Occipital lobe (tissue), 1 donor: ENCODE measurements at regions not wholly inside any gene's neighbourhood (a gene's known extent, or its start where the extent isn't known, plus 50 kb on each side); places are given as distances from the start of the nearest gene placed in this dataset.

Experiments used
- DNase-seq: peaks from one replicate; lab custom pipeline; 2025; lab: John Stamatoyannopoulos, UW

DNA sequence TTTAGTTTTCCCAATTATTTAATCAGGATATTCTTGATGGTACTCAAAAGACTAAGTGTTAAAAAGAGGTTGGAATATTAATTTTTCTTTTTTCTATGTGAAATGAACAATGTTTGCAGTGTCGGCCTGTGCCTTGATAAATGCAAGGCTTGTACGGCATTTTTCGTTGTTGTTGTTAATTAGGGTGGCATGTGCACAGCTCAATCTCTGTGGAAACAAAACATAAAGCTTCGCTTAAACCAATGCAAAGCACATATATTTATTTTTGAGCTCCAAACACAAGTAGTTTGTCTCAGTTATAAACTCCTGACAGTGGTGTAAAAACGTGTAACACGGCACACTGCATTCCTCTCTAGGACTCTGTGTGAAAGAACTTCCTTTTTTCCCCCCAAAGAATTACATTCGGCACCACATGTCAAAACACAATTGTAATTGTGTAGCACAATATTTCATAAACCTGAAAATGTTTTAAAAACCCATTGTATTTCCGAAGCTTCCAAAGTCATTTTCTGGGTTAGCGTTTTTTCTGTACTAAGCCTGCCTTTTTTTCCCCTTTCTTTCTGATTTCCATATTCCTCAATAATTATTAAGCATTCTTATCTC, 498.0 kb downstream of the VRK1 start:
- no peak for DNase-seq

DNA sequence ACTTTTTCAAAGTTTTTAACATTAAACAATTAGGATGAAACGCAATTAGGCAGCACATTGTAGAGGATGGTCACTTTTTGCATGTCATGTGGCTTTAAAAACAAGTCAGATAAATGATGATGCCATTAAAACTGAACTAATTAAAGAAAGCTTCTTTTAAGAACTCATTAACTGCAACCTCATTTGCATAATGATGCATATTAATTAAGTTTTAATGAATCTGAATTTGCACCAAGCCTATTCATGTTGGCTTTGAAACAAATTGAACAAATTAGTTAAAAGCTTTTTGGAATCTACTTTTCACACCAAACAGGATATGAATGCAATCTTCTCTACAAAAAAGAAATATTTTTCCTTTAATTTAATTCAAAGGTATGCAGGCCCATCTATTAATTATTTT, 499.0 kb downstream of the VRK1 start:
- DNase-seq, result no peak

DNA sequence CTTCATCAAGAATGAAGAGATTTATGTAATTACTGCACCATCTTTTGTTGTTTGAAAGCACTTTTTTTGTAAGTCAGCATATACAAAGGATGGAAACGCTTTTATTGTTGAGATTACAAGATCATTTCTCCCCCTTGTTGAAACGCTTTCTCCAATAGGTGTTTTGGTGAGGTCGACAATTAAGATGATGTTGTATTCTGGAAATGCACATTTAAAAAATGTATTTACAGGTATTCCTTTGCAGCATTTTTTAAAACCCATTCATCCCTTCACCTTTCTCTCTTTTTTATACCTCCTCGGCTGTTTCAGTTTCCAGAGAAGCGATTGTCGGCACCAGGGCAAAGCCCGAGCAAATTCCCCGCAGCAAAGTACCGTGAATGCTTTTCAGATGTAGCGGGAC, 499.9 kb downstream of the VRK1 start:
- no peak for DNase-seq

DNA sequence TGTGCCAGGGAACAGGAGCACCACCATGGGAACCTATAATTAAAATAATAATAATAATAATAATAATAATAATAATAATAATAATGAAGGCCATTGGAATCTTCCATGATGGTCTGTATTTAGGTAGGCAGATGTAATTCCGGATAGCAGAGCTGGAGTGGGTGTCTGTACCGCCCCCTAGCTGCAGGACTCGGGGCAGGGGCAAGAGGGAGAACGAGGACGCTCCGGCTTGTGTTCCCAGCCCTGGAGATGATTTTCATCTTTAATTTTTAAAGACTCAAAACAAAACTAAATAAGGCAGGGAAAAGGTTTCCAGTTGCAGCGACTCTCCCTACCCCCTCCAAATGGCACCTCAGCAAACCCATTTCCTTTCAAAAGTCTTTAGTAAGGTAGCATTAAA, 501.1 kb downstream of the VRK1 start:
- DNase-seq, result no peak

DNA sequence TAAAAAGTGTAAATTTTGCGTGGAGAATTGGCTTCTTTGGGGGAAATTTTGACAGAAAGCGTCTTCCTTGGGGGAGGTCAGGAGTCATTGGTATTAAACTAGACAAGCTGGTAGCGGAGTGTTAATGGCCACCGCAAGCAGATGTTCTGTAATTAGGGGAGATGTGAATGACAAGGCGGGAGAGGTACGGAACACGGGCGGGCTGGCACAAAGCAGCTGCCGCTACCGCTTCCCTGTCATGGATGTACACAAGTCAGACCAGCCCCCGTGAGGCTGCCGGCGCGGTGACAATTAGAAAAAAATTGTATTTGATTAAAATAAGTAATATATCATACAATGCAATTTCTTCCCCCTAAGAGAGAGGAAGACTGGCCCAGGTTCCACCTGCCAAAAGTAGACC, 501.6 kb downstream of the VRK1 start:
- no peak for DNase-seq

DNA sequence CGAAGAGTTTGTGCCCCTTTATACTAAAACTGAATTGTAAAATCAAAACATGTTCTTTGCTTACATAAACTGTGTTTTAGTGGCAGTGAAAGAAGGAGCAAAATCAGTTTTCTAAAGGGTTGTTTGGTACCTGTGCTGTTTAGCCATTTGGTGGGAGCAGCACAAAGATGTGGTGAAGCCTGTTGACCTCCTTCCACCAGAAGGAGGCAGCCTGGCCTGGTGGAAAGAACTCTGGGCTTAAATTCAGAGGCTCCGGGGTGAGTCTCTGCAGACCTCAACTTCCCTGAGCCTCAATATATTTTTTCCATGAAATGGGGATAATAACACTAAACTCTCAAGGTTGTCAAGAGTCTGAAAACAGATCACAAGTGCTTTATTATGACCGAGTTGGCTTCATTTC, 502.5 kb downstream of the VRK1 start:
- DNase-seq, result no peak

DNA sequence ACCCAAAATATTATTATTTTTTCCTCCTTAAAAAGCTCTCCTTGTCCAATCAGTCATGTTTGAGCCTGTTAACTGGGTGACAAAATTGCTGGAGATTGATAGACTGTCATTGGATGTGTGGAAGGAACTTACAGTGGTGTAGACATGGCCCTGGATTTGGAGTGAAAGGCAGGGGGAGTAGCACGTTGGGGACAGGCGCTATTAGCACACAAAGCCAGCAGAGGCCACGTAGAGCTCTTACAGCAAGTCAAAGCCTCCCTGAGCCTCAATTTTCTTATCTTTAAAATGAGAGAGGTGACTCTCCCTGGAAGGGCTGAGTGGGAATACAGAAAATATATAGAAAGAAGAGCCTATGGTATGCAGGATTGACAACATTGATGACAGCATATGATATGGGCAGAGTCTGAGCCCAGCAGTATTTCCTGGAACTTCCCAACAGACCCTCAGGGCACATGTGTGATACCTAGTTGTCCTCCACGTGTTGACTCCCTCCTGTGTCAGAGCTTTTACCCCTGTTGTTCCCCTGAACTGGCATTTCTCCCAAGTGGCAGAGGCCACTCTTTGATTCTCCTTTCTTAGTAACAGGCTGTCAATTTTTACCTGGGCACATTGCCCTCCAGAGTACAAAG, 504.9 kb downstream of the VRK1 start:
- DNase-seq, result no peak

DNA sequence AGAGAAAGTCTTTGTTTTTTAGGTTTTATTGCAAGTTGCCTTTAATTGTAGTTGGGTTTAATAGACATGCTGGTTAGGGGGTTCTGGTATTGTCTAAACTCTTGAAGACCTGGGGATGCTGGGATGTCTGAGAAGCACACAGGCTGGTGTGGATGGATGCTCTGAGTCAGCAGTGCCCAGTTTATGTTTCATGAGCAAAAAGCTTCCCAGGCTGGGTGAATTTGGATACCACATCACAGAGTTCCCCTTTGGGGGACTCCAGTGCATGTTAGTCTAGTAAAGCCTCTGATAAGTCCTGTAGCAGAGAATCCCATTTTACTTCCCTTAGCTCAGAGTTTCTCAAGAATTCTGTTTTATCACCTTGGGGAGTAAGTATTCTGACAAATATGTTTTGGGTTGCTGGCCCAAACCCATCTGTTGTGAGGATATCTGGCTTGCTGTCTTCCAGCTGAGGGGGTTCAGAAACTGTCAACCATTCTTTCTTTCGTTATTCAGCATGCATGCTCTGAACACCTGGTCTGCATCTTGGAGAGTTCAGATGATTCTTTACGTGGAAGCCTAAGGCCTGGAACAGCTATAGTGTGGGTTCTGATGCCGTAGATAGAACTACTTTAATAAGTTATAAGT, 509.1 kb downstream of the VRK1 start:
- no peak for DNase-seq

DNA sequence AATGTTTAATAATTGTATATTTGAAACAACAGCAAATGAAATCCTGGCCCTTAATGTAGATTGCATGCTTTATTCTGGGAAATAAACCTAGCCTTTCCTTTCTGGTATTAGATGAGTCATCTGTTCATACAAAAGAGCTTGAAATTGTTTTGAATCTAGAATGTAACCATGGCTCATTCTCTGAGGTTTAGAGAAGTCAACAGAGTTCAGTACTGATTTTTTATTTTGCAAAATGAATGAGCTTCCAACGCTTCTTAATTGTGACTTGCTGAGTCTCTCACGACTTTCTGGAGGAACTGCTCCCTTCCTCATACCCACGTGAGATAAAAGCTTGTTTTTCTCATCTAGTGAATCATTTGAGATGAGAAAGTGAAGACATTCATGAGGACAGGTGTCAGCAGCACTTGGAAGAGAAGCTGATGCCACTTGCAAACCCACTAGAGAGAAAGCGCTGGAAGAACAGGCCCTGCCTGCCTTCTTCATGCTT, 509.6 kb downstream of the VRK1 start:
- DNase-seq, result no peak

DNA sequence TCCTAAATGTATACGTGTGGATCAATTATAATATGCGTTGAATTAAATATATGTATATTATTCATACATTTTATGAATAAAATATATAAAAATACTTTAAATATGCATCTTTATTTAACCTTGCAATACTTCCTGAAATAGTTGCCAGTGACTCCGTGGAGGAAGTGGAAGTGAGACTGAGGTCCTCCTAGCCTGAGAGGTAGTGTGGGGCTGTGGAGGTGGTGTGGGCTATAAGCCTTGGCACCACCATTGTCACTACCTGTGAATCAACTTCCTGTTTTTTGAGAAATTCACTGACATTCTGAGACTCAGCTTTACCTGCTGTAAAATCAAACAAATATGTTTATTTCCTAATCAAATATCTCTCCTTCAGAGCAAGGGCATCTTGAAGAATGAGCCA, 514.2 kb downstream of the VRK1 start:
- DNase-seq, result no peak

DNA sequence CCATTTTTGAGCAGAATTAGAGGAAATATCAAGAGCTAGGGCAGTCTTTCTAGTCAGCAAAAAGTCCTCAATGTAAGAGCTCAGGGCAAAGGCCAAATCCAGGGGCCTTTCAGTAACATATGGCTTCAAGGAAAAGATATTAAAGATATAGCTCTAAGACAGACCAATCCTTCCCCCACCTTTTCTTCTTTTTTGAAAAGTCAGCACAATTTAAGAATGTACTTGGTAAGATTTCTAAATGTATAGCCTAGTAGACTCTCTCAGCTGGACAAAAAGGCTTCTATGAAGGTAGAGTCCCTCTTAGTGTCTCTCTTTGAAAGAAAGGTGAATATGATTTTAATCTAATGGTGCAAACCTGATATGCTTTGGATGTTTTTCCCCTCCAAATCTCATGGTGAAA, 515.7 kb downstream of the VRK1 start:
- no peak for DNase-seq

DNA sequence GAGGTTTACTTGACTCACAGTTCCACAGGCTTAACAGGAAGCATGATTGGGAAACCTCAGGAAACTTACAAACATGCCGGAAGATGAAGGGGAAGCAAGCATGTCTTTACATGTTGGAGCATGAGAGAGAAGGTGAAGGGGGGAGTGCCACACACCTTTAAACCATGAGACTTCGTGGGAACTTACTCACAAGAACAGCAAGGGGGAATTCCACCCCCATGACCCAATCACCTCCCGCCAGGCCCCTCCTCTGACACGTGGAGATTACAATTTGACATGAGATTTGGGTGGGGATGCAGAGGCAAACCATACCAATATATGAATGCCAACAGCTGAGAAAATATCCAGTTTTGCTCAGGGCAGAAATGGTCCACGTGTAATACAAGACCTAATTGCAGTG, 518.6 kb downstream of the VRK1 start:
- DNase-seq, result no peak

DNA sequence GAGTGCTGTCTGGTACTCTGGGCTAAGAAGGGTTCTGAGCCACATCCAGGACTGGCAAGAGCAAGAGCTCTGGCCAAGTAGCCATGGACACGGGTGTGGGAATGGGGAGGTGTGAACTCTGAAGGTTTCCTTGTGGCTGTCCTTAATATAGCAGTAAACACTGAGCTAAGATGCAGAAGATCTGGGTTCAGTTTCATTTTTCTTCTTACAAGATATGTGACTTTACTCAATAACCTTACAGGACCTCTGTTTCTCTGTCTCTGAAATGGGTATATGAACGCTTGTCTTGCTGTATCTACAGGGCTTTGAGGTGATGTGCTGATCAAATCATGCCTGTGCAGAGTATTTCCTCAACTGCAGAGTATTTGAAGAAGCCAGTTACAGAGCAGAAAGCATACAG, 521.2 kb downstream of the VRK1 start:
- DNase-seq, result no peak

DNA sequence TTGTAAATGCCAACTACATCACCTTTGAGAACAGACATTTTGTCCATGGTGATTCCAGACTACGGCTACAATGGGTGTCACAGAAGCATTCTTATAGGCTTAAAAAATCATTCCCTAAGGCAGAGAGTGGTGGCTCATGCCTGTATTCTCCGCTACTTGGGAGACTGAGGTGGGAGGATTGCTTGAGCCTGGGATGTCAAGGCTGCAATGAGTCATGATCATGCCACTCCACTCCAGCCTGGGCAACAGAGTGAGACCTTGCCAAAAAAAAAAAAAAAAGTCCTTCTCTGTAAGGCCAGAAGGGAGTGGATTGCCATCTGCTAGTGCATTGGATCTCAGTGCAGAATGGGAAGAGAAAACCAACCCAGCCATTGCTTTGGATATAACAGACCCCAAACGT, 522.5 kb downstream of the VRK1 start:
- no peak for DNase-seq

DNA sequence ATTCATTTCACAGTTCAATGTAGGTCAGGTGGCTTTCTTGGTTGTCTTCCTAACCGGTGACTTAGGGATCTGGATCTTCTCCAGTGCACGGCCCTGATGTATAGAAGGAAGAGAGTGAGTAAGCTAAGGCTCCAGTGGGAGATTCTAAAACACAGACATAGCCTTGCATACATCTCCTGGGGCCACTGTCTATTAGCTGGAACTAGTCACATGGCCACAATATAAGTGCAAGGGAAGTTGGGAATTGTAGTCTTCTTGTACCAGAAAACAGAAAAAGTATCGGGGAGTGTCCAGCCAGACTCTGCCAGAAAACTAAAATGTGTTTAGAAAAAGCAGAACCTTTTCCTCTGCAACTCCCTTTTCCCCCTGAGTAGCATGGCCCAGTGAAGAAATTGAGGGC, 531.6 kb downstream of the VRK1 start:
- no peak for DNase-seq

DNA sequence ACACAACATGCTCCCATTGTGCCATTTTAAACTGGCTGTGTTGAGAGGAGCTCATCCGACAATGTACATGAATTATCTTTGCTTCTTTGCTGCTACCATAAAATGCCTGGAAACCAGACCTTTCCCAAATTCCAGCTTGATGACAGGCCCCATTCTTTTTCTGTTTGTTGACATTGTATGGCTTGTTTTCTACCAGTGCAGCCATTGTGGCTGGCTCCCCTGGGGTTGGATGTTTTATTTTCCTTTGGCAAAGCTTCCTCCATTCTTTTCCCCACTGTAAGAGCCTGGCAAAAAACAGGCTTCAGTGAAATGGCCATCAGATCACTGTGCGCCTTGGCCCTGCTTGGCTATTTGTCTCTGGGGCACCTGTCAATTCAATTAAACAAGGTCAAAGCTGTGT, 532.5 kb downstream of the VRK1 start:
- DNase-seq, result no peak

DNA sequence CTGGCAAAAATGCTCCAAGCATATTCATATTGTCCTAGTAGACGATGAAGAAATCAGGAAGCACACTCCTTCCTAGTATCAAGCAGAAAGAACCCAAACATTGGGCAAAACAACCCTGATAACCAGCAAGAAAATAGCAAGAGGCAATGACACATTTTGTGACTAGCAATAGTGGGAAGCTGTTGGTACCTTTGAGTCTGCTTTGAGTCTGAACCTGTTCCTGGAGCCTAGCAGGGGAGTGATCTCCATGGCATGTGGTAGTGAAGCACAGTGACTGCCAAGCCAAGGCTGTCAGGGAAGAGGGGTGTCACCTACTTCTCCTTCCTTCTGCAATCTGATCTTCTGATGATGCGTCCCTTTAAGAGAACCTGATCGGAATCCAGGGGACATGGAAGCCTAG, 533.9 kb downstream of the VRK1 start:
- DNase-seq, result no peak

DNA sequence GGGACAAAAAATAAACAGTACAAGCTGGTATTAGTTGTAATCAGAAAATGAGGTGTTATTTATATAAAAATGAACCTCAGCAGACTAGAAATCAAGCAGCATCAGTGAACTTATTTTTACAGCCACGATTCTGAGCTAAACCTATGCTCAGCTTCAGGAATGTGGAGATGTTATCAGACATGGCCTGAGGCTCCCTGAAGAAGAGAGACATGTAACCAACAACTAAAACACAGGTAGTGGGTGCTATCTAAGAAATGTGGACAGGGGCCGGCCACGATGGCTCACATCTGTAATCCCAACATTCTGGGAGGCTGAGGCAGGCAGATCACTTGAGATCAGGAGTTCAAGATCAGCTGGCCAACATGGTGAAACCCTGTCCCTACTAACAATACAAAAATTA, 534.3 kb downstream of the VRK1 start:
- no peak for DNase-seq

DNA sequence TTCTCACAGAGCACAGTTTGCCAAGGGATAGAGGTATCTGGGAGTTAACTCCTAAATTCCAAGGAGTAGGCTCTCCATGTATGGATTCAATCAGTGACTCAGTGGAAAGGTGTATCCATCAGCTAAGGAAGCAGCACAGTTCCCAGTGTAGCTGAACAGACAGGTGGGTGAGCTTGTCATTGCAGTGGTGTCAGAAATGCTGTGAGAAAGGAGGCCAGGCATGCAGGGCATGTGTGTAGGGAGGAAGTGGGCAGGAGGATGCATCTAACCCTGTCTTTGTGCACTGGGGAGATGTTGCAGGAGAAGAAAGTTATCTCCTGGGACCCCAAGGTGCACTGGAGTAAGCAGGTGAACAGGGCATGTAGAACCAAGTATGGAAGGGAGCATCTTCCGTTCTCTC, 539.0 kb downstream of the VRK1 start:
- no peak for DNase-seq

DNA sequence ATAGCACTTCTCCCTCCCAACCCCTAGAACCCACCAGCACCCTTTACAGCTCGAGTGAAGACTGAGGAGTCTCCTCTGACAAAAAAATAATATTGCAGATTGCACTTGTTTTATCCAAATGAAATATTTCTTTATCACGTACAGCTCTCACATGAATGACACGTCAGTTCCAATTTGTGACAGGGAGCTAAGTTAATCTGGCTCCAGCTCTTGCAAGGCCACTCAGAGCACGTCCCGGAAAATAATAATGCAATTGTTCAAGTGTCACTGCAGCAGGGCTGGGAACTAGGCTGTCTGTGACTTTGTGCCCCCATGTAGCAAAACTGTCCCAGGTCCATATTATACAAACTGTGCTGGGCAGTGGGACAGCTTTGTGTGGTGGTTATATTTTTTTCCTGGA, 539.6 kb downstream of the VRK1 start:
- DNase-seq, result no peak

DNA sequence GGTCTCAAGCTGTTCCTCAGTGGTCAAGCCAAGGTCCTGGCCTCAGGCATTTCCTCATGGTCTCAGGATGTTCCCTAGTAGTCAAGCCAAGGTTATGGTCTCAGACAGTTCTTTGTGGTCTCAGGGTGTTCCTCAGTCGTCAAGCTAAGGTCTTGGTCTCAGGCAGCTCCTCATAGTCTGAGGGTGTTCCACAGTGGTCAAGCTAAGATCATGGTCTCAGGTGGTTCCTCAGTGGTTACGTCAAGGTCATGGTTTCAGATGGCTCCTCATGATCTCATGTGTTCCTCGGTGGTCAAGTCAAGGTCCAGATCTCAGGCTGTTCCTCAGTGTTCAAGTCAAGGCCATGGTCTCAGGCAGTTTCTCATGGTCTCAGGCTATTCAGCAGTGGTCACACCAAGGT, 540.1 kb downstream of the VRK1 start:
- DNase-seq, result no peak

DNA sequence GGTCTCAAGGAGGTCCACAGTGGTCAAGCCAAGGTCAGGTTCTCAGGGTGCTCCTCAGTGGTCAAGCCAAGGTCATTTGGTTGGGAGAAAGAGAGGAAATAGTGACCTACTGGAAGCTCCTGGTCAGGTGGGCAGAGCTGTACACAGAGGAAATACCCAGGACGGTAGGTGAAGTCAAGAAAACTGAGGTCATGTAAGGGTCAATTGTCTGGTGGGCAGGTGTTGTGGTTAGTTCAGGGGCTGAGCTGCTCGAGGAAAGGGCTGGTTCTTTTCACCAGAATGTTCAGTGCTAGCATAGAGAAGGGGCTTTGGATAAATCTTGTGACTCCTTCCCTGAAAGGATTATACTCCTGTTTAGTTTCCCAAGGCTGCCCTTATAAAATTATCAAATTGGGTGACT, 540.5 kb downstream of the VRK1 start:
- no peak for DNase-seq

DNA sequence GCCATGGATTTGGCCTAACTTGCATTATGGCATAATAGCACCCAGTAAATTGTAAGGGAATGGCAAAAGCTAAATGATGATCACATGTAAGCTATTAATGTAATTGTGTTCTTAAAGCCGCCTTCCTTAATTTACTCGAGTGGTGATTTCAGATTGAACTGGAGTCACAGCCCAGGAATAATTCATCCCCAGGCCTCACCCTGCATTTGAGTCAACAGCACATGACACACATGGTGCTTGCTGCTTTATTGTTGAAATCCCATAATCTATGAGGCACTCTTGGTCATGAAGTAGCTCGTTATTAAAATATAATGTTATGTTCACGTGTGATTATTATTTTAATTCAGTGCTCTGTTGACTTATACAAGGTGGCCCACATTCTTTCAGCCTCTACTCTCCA, 547.5 kb downstream of the VRK1 start:
- no peak for DNase-seq
